ENCODE measurements at regions not wholly inside any gene's neighbourhood (a gene's known extent, or its start where the extent isn't known, plus 50 kb on each side); places are given as distances from the start of the nearest gene placed in this dataset.
"Not testable (repeated sequence)": the region's sequence is repeated elsewhere in the genome, so short reads cannot be mapped to it uniquely, and the experiment has no call there.

DNA sequence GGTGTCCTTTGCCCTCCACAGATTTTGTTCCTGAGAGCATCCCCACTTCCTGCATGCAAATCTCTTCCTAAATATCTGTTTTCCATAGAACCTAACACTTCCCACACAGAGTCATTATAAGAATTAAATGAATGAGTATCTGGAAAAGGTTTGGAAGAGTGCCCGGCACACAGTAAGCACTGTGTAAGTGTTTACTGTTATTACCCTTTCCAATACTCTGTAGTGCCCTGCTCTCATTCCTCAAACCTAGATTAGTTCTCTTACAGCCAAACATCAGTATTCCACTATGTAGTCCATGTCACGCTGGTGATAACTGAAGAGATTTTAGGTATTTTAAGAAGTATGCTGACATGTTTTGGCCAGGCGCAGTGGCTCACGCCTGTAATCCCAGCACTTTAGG, 57.3 kb upstream of the PHF21A start:
- Histone ChIP-seq H3K27ac (ENCODE audit: low read depth, low read length) (no peak overlapping the region), H3K9me3 (ENCODE audit: control insufficient read depth, insufficient read depth, low read length) (no peaks in the 10 kb centered on the region), H3K4me3 (ENCODE audit: low read depth, low read length) (no peak overlapping the region), H3K27me3 (ENCODE audit: control insufficient read depth, insufficient read depth, low read length) (peaks cover 36% of the 10 kb centered on the region)
- CTCF ChIA-PET = no interaction called here
- DNase-seq (ENCODE audit: low read depth, low spot score) = no peak
- no peak for TF ChIP-seq CTCF (IDR thresholded peaks at IDR 0.05; ENCODE audit: low read depth, low read length)
- POLR2A ChIA-PET = no interaction called here

- Histone ChIP-seq H3K9me3 (ENCODE audit: control insufficient read depth, insufficient read depth, low read length) (no peaks in the 10 kb centered on the region), H3K27me3 (ENCODE audit: control insufficient read depth, insufficient read depth, low read length) (peaks cover 32% of the 10 kb centered on the region), H3K27ac (ENCODE audit: low read depth, low read length) (no peak overlapping the region), H3K4me3 (ENCODE audit: low read depth, low read length) (no peak overlapping the region)
- ChIA-PET CTCF (no interaction called here), POLR2A (no interaction called here)
- no peak for TF ChIP-seq CTCF (IDR thresholded peaks at IDR 0.05; ENCODE audit: low read depth, low read length)
- DNase-seq (ENCODE audit: low read depth, low spot score) = no peak
Observed at GRCh38 chr11:46176421-46176820, 55.2 kb upstream of the PHF21A start.

DNA sequence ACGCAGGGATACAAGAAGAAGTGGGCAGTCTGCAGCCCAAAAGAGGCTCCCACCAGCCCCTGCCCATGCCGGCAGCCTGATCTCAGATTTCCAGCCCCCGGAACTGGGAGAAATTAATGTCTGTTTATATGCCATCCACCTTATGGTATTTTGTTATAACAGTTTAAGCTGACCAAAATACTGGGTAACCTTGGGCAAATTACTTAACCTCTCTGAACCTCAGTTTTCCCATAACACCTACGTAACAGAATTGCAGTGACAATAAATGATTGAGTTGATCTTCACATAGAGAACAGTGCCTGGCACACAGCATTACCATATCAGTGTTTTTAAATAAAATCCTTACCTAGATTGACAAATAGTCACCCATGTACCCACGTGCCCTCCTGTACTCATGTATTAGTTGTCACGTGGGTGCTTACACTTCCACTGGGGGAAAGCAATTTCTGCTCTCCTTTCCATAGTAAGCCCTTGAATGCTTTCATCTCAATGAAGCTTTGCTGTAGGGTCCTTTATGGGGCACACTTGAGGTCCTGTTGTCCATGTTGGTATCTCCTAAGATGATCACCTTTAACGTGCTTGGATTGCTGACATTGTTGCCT, 54.2 kb upstream of the PHF21A start:
- ChIA-PET CTCF (interaction anchor here (0.5 kb wide), 1 partner anchor 301 kb away, joined by 3 read pairs; no protein-coding TSS in a partner anchor), POLR2A (no interaction called here)
- no peak for DNase-seq (ENCODE audit: low read depth, low spot score)
- TF ChIP-seq CTCF (IDR thresholded peaks at IDR 0.05; ENCODE audit: low read depth, low read length) = no peak
- Histone ChIP-seq H3K9me3 (ENCODE audit: control insufficient read depth, insufficient read depth, low read length) (no peaks in the 10 kb centered on the region), H3K4me3 (ENCODE audit: low read depth, low read length) (no peak overlapping the region), H3K27ac (ENCODE audit: low read depth, low read length) (no peak overlapping the region), H3K27me3 (ENCODE audit: control insufficient read depth, insufficient read depth, low read length) (peaks cover 24% of the 10 kb centered on the region)

DNA sequence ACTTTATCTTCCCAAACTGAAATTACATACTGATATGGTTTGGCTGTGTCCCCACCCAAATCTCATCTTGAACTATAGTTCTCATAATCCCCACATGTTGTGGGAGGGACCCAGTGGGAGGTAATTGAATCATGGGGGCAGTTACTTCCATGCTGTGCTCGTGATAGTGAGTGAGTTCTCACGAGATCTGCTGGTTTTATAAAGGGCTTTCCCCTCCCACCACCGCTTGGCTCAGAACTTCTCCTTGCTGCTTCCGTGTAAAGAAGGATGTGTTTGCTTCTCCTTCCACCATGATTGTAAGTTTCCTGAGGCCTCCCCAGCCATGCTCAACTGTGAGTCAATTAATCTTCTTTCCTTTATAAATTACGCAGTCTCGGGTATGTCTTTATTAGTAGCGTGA, 50.4 kb upstream of the PHF21A start:
- POLR2A ChIA-PET; DNase-seq (ENCODE audit: low read depth, low spot score); H3K27ac ChIP-seq (ENCODE audit: low read depth, low read length); H3K9me3 ChIP-seq (ENCODE audit: control insufficient read depth, insufficient read depth, low read length); CTCF ChIA-PET; H3K4me3 ChIP-seq (ENCODE audit: low read depth, low read length): not testable (repeated sequence)
- peaks cover 18% of the 10 kb centered on the region for H3K27me3 ChIP-seq (ENCODE audit: control insufficient read depth, insufficient read depth, low read length)
